ENCODE measurements at regions not wholly inside any gene's neighbourhood (a gene's known extent, or its start where the extent isn't known, plus 50 kb on each side); places are given as distances from the start of the nearest gene placed in this dataset.

DNA sequence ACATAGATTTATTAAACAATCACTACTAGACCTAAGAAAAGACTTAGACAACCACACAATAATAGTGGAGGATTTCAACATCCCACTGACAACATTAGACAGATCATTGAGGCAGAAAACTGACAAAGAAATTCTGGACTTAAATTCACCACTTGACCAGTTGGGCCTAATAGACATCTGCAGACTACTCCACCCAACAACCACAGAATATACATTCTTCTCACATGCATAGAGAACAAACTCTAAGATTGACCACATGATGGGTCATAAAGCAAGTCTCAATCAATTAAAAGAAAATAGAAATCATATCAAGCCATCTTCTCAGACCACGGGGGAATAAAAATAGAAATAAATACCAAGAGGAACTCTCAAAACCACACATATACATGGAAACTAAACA lies 136.7 kb upstream of the ARG1 start:
- TF ChIP-seq, protein P1, sequence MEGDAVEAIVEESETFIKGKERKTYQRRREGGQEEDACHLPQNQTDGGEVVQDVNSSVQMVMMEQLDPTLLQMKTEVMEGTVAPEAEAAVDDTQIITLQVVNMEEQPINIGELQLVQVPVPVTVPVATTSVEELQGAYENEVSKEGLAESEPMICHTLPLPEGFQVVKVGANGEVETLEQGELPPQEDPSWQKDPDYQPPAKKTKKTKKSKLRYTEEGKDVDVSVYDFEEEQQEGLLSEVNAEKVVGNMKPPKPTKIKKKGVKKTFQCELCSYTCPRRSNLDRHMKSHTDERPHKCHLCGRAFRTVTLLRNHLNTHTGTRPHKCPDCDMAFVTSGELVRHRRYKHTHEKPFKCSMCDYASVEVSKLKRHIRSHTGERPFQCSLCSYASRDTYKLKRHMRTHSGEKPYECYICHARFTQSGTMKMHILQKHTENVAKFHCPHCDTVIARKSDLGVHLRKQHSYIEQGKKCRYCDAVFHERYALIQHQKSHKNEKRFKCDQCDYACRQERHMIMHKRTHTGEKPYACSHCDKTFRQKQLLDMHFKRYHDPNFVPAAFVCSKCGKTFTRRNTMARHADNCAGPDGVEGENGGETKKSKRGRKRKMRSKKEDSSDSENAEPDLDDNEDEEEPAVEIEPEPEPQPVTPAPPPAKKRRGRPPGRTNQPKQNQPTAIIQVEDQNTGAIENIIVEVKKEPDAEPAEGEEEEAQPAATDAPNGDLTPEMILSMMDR (IDR thresholded peaks at IDR 0.05): no peak
- TF ChIP-seq, protein P2, sequence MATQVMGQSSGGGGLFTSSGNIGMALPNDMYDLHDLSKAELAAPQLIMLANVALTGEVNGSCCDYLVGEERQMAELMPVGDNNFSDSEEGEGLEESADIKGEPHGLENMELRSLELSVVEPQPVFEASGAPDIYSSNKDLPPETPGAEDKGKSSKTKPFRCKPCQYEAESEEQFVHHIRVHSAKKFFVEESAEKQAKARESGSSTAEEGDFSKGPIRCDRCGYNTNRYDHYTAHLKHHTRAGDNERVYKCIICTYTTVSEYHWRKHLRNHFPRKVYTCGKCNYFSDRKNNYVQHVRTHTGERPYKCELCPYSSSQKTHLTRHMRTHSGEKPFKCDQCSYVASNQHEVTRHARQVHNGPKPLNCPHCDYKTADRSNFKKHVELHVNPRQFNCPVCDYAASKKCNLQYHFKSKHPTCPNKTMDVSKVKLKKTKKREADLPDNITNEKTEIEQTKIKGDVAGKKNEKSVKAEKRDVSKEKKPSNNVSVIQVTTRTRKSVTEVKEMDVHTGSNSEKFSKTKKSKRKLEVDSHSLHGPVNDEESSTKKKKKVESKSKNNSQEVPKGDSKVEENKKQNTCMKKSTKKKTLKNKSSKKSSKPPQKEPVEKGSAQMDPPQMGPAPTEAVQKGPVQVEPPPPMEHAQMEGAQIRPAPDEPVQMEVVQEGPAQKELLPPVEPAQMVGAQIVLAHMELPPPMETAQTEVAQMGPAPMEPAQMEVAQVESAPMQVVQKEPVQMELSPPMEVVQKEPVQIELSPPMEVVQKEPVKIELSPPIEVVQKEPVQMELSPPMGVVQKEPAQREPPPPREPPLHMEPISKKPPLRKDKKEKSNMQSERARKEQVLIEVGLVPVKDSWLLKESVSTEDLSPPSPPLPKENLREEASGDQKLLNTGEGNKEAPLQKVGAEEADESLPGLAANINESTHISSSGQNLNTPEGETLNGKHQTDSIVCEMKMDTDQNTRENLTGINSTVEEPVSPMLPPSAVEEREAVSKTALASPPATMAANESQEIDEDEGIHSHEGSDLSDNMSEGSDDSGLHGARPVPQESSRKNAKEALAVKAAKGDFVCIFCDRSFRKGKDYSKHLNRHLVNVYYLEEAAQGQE (IDR thresholded peaks at IDR 0.05; ENCODE audit: insufficient read depth in 1 of 2, low read depth in 2 of 2, low read length in 1 of 2): no peak
